ENCODE measurements at regions not wholly inside any gene's neighbourhood (a gene's known extent, or its start where the extent isn't known, plus 50 kb on each side); places are given as distances from the start of the nearest gene placed in this dataset.

DNA sequence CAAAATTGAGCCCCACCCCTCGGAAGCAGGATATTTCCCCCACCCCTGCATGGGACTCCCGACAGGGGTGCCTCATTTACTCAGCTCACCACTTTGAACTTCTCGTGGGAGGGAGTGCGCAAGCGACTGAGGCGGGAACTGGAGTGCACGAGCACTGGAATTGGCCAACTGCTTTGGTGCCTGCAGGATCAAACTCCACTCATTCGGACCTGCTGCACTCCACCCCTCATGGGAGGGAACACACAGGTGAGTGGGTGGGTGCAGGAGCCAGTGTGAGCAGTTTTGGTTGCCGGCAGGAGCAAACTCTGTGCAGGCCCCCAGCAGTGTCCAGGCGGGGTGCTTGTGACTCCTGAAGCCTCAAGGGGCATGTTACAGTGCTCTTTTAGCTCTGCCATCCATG is 301.2 kb downstream of the TUSC1 start:
- Mint-ChIP-seq H3K27me3 (no peaks in the 10 kb centered on the region), H3K27ac (no peak overlapping the region), H3K4me3 (no peak overlapping the region), H3K4me1 (ENCODE audit: low read depth) (no peaks in the 10 kb centered on the region), H3K36me3 (ENCODE audit: low read depth) (no peaks in the 10 kb centered on the region), H3K9me3 (peaks cover 11% of the 10 kb centered on the region)
- ATAC-seq (ENCODE audit: poor library complexity) (no peak), DNase-seq (peak in 1 of 14 experiments; percentile 3)
- peaks cover 0 to 9% of the 10 kb centered on the region in 2 experiments for H3K9me3 ChIP-seq (ENCODE audit: control insufficient read depth in 1 of 2, insufficient read depth in 1 of 2, low read length in 2 of 2)
- H3K4me3 ChIP-seq (ENCODE audit: low read length): no peak overlapping the region
- H3K4me1 ChIP-seq (ENCODE audit: insufficient read depth, low read length): no peaks in the 10 kb centered on the region
- TF ChIP-seq CTCF (IDR thresholded peaks at IDR 0.05): no peak
- H3K36me3 ChIP-seq (ENCODE audit: insufficient read depth, low read length): no peaks in the 10 kb centered on the region
- ChIA-PET POLR2A (no interaction called here), CTCF (no interaction called here)
- intact Hi-C loops (cut with DNase I, micrococcal nuclease): no loop called here
- no peak overlapping the region for H3K27ac ChIP-seq (ENCODE audit: low read depth in 1 of 2, low read length in 2 of 2)
- no peaks in the 10 kb centered on the region for H3K27me3 ChIP-seq (ENCODE audit: control insufficient read depth in 1 of 2, insufficient read depth in 2 of 2, low read length in 2 of 2)

DNA sequence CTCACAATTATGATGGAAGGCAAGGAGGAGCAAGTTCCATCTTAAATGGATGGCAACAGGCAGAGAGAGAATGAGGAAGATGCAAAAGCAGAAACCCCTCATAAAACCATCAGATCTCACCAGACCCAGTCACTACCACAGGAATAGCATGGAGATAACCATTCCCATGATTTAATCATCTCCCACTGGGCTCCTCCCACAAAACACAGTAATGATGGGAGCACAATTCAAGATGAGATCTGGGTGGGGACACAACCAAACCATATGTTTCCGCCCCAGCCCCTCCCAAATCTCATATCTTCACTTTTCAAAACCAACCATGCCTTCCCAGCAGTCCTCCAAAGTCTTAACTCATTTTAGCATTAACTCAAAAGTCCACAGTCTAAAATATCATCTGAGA is 304.0 kb downstream of the TUSC1 start:
- no peak for ATAC-seq (ENCODE audit: poor library complexity)
- no peak overlapping the region for H3K27ac ChIP-seq (ENCODE audit: low read depth in 1 of 2, low read length in 2 of 2)
- H3K36me3 ChIP-seq (ENCODE audit: insufficient read depth, low read length): no peaks in the 10 kb centered on the region
- ChIA-PET CTCF (no interaction called here), POLR2A (no interaction called here)
- no peak overlapping the region for H3K4me3 ChIP-seq (ENCODE audit: low read length)
- H3K9me3 ChIP-seq (ENCODE audit: control insufficient read depth in 1 of 2, insufficient read depth in 1 of 2, low read length in 2 of 2): peaks cover 0 to 9% of the 10 kb centered on the region in 2 experiments
- no peaks in the 10 kb centered on the region for H3K27me3 Mint-ChIP-seq
- H3K27me3 ChIP-seq (ENCODE audit: control insufficient read depth in 1 of 2, insufficient read depth in 2 of 2, low read length in 2 of 2): no peaks in the 10 kb centered on the region
- TF ChIP-seq CTCF (IDR thresholded peaks at IDR 0.05): no peak
- H3K4me3 Mint-ChIP-seq: no peak overlapping the region
- peaks cover 16% of the 10 kb centered on the region for H3K9me3 Mint-ChIP-seq
- no peak overlapping the region for H3K27ac Mint-ChIP-seq
- no peak for DNase-seq
- intact Hi-C loops (cut with DNase I, micrococcal nuclease): no loop called here
- H3K36me3 Mint-ChIP-seq (ENCODE audit: low read depth): no peaks in the 10 kb centered on the region
- no peaks in the 10 kb centered on the region for H3K4me1 ChIP-seq (ENCODE audit: insufficient read depth, low read length)
- H3K4me1 Mint-ChIP-seq (ENCODE audit: low read depth): no peaks in the 10 kb centered on the region

DNA sequence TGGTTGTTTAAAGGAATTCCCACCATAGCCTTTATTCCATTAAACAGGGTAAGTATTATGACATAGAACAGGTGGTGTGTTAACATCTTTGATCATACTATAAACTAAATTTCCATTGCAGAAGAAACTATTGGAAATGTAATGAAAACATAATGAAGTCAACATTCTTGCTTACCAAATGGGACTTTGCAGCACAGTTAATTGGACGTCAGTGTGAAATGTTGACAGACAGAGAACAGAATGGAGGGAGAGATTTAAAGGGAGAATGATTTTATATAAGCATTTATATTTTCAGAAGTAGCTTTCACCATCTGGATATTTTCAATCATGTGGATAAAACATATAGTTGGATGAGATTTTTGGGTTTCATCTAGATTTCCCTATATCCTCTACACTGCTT is 311.3 kb downstream of the TUSC1 start:
- CTCF ChIA-PET: no interaction called here
- Histone ChIP-seq H3K27ac (ENCODE audit: low read depth in 1 of 2, low read length in 2 of 2) (no peak overlapping the region), H3K4me1 (ENCODE audit: insufficient read depth, low read length) (no peaks in the 10 kb centered on the region), H3K36me3 (ENCODE audit: insufficient read depth, low read length) (no peaks in the 10 kb centered on the region), H3K4me3 (ENCODE audit: low read length) (no peak overlapping the region), H3K9me3 (ENCODE audit: control insufficient read depth in 1 of 2, insufficient read depth in 1 of 2, low read length in 2 of 2) (no peaks in the 10 kb centered on the region), H3K27me3 (ENCODE audit: control insufficient read depth in 1 of 2, insufficient read depth in 2 of 2, low read length in 2 of 2) (no peaks in the 10 kb centered on the region)
- H3K36me3 Mint-ChIP-seq (ENCODE audit: low read depth): no peaks in the 10 kb centered on the region
- DNase-seq (no peak), ATAC-seq (ENCODE audit: poor library complexity) (no peak)
- peaks cover 12% of the 10 kb centered on the region for H3K9me3 Mint-ChIP-seq
- H3K4me3 Mint-ChIP-seq: no peak overlapping the region
- no peak for TF ChIP-seq CTCF (IDR thresholded peaks at IDR 0.05)
- intact Hi-C loops (cut with DNase I, micrococcal nuclease): no loop called here
- H3K27ac Mint-ChIP-seq: no peak overlapping the region
- H3K4me1 Mint-ChIP-seq (ENCODE audit: low read depth): no peaks in the 10 kb centered on the region
- H3K27me3 Mint-ChIP-seq: no peaks in the 10 kb centered on the region
- POLR2A ChIA-PET: no interaction called here

All from CD4-positive, alpha-beta T cell (primary cell).